ENCODE measurements at regions not wholly inside any gene's neighbourhood (a gene's known extent, or its start where the extent isn't known, plus 50 kb on each side); places are given as distances from the start of the nearest gene placed in this dataset.
"Not testable (repeated sequence)": the region's sequence is repeated elsewhere in the genome, so short reads cannot be mapped to it uniquely, and the experiment has no call there.

- DNase-seq (ENCODE audit: low read depth) = no peak
These were observed 77.6 kb upstream of the RTL6 start for GRCh38 chr22:44575381-44576268.

- DNase-seq (ENCODE audit: low read depth) = no peak
These were observed 76.8 kb upstream of the RTL6 start for GRCh38 chr22:44574640-44575380.

GRCh38 chr22:44574057-44574639 lies 76.1 kb upstream of the RTL6 start:
- DNase-seq (ENCODE audit: low read depth) = no peak

- no peak for DNase-seq (ENCODE audit: low read depth)
These were observed 75.4 kb upstream of the RTL6 start for GRCh38 chr22:44573451-44573850.

- DNase-seq (ENCODE audit: low read depth) = no peak
These were observed 74.6 kb upstream of the RTL6 start for GRCh38 chr22:44572414-44573207.

GRCh38 chr22:44571566-44572413 lies 73.8 kb upstream of the RTL6 start:
- DNase-seq (ENCODE audit: low read depth) = no peak

- DNase-seq (ENCODE audit: low read depth) = no peak
These were observed 72.7 kb upstream of the RTL6 start for GRCh38 chr22:44570476-44571445.

GRCh38 chr22:44569561-44569991 lies 71.5 kb upstream of the RTL6 start:
- no peak for DNase-seq (ENCODE audit: low read depth)

- DNase-seq (ENCODE audit: low read depth) = peak; percentile 10
These were observed 69.9 kb upstream of the RTL6 start for GRCh38 chr22:44567846-44568493.

- not testable (repeated sequence) for DNase-seq (ENCODE audit: low read depth)
These were observed 69.4 kb upstream of the RTL6 start for GRCh38 chr22:44567378-44567841.

- DNase-seq (ENCODE audit: low read depth) = no peak
These were observed 68.9 kb upstream of the RTL6 start for GRCh38 chr22:44566911-44567310.

- DNase-seq (ENCODE audit: low read depth) = not testable (repeated sequence)
These were observed 64.6 kb upstream of the RTL6 start for GRCh38 chr22:44562651-44563050.

GRCh38 chr22:44561139-44561840 lies 63.3 kb upstream of the RTL6 start:
- no peak for DNase-seq (ENCODE audit: low read depth)

- not testable (repeated sequence) for DNase-seq (ENCODE audit: low read depth)
These were observed 60.6 kb upstream of the RTL6 start for GRCh38 chr22:44558671-44559070.

GRCh38 chr22:44557872-44558271 lies 59.8 kb upstream of the RTL6 start:
- DNase-seq (ENCODE audit: low read depth) = not testable (repeated sequence)

- DNase-seq (ENCODE audit: low read depth) = no peak
These were observed 59.2 kb upstream of the RTL6 start for GRCh38 chr22:44557064-44557748.

- DNase-seq (ENCODE audit: low read depth) = no peak
These were observed 57.6 kb upstream of the RTL6 start for GRCh38 chr22:44555597-44555996.

GRCh38 chr22:44555046-44555445 lies 57.0 kb upstream of the RTL6 start:
- no peak for DNase-seq (ENCODE audit: low read depth)
